K562 (cell line): ENCODE measurements at regions not wholly inside any gene's neighbourhood (a gene's known extent, or its start where the extent isn't known, plus 50 kb on each side); places are given as distances from the start of the nearest gene placed in this dataset.
A peak's percentile ranks its signal among the peaks of the same experiment; 100 is the strongest.

ENCODE experiments used
- ATAC-seq: fragments of 200-7000 bp; cut with Tn5 transposase; 3 replicates; pipeline ENCODE4 v1.9.1; 2020; ENCODE audit warnings: moderate library complexity
- BruUV-seq: library from RNA; stranded (reverse); fragments of 400-500 nt; replicated peaks from 2 replicates; lab custom pipeline; 2021; lab: Mats Ljungman, UMichigan
- CTCF ChIA-PET: fragments of 300-600 bp; formaldehyde crosslinking; extraction: SDS; loops from one replicate; lab custom pipeline; 2021; ENCODE audit warnings: low intra/inter-chr PET ratio; lab: Yijun Ruan, JAX
- POLR2A ChIA-PET: fragments of 300-600, 350-650 bp; sonication (Branson Sonifier 250); formaldehyde crosslinking; extraction: SDS; loops from one replicate; lab custom pipeline; 2021; ENCODE audit warnings: antibody characterized with exemption, inconsistent platforms; lab: Yijun Ruan, JAX
- DNase-seq, 4 experiments: peaks; one replicate each; pipeline versions ENCODE4 v3.0.0 to v3.0.0-alpha.2; 2011 to 2018; ENCODE audit warnings: low spot score in 3 of 4, mixed read lengths in 3 of 4; ENCODE audit errors: extremely low read depth in 1 of 4
- FAIRE-seq: peaks from 2 replicates; lab custom pipeline; 2011; peaks lifted over from hg19 to GRCh38; lab: Jason Lieb, UNC
- H2AFZ ChIP-seq: 2 replicates; pipeline ENCODE4 v1.6.0; 2011; ENCODE audit warnings: low read depth, low read length, control low read depth, inconsistent platforms
- H3K27ac ChIP-seq: fragments of 200-600 bp; 3 replicates; pipeline ENCODE4 v1.8.0; 2011; ENCODE audit warnings: low read depth, mild to moderate bottlenecking, control low read depth, inconsistent platforms, low read length, moderate library complexity, mixed read lengths; ENCODE audit errors: extremely low read depth
- H3K27me3 ChIP-seq, 2 experiments: fragments of 300-600 bp in 1 of 2; 2 replicates in 1 of 2; 3 replicates in 1 of 2; pipeline versions ENCODE4 v1.6.0 to v1.8.0; 2011; ENCODE audit warnings: inconsistent platforms in 2 of 2, low read length in 2 of 2, mild to moderate bottlenecking in 1 of 2, mixed read lengths in 1 of 2, moderate library complexity in 1 of 2; ENCODE audit not compliant: control insufficient read depth in 2 of 2, insufficient read depth in 2 of 2
- H3K36me3 ChIP-seq: fragments of 300-600 bp; 3 replicates; pipeline ENCODE4 v1.8.0; 2011; ENCODE audit warnings: mild to moderate bottlenecking, low read length, inconsistent platforms; ENCODE audit not compliant: control insufficient read depth, insufficient read depth
- H3K4me1 ChIP-seq, 2 experiments: fragments of 200-600 bp in 1 of 2; replicated peaks in 1 of 2; 2 replicates in 1 of 2; 3 replicates in 1 of 2; pipeline versions ENCODE4 v1.5.1 to v1.8.0; 2011; ENCODE audit warnings: inconsistent platforms in 2 of 2, low read length in 2 of 2, mild to moderate bottlenecking in 1 of 2, mixed read lengths in 1 of 2, moderate library complexity in 1 of 2; ENCODE audit not compliant: control insufficient read depth in 2 of 2, insufficient read depth in 2 of 2
- H3K4me2 ChIP-seq: 2 replicates; pipeline ENCODE4 v1.6.1; 2011; ENCODE audit warnings: low read length, control low read depth, inconsistent platforms, mixed read lengths; ENCODE audit not compliant: insufficient read depth
- H3K4me3 ChIP-seq: fragments of 200-600 bp; sonication (generic), shearing (Covaris generic); 2 replicates; pipeline ENCODE4 v1.5.1; 2016; ENCODE audit warnings: control low read depth, inconsistent platforms
- H3K79me2 ChIP-seq: fragments of 200-600 bp; 3 replicates; pipeline ENCODE4 v1.8.0; 2011; ENCODE audit warnings: low read length, inconsistent platforms; ENCODE audit not compliant: control insufficient read depth, insufficient read depth
- H3K9ac ChIP-seq, 2 experiments: 2 replicates each; pipeline versions ENCODE4 v1.6.0 to v1.6.1; 2011; ENCODE audit warnings: low read depth in 2 of 2, low read length in 2 of 2, control low read depth in 1 of 2, inconsistent platforms in 1 of 2, mild to moderate bottlenecking in 1 of 2, mixed read lengths in 1 of 2; ENCODE audit not compliant: insufficient read depth in 1 of 2
- H3K9me1 ChIP-seq: one replicate; pipeline ENCODE4 v1.6.0; 2011; ENCODE audit warnings: inconsistent platforms, mild to moderate bottlenecking, low read length, moderate library complexity; ENCODE audit not compliant: control insufficient read depth, insufficient read depth
- H3K9me3 ChIP-seq: replicated peaks from 2 replicates; pipeline ENCODE4 v1.5.1; 2011; ENCODE audit warnings: low read depth, low read length, inconsistent platforms; ENCODE audit not compliant: control insufficient read depth, insufficient read depth
- H4K20me1 ChIP-seq: replicated peaks from 2 replicates; pipeline ENCODE4 v1.6.1; 2011; ENCODE audit warnings: low read length, inconsistent platforms, mixed read lengths; ENCODE audit not compliant: control insufficient read depth, insufficient read depth
- CCNT2 ChIP-seq: IDR thresholded peaks from 2 replicates; pipeline ENCODE4 v1.6.1; 2011; ENCODE audit warnings: borderline replicate concordance, low read depth, mild to moderate bottlenecking, moderate library complexity, mixed read lengths, low read length; ENCODE audit not compliant: insufficient read length; ENCODE audit errors: extremely low read depth
- CEBPG ChIP-seq, 3 experiments: fragments of 200-800 bp in 1 of 3; sonication (Bioruptor generic) in 1 of 3; sonication (generic) in 1 of 3; formaldehyde crosslinking in 1 of 3; IDR thresholded peaks in 2 of 3; conservative IDR thresholded peaks in 1 of 3; 2 replicates each; pipeline versions ENCODE4 v1.6.1 to v1.8.0; 2016 to 2022; ENCODE audit warnings: missing compliant biosample characterization in 2 of 3, missing genetic modification characterization in 2 of 3, mild to moderate bottlenecking in 1 of 3, missing genetic modification reagents in 1 of 3
- CTCF ChIP-seq, 3 experiments: IDR thresholded peaks in 2 of 3; conservative IDR thresholded peaks in 1 of 3; 2 replicates each; pipeline ENCODE4 v1.5.1; 2011 to 2012; ENCODE audit warnings: low read length in 3 of 3, mild to moderate bottlenecking in 3 of 3, control low read depth in 2 of 3, improper control_type of control experiment in 1 of 3, inconsistent platforms in 1 of 3, low read depth in 1 of 3, mixed read lengths in 1 of 3, moderate library complexity in 1 of 3; ENCODE audit not compliant: insufficient read depth in 2 of 3
- MBD2 ChIP-seq: sonication (generic); IDR thresholded peaks from 2 replicates; pipeline ENCODE4 v1.6.1; 2016; ENCODE audit warnings: low read depth, borderline replicate concordance
- ZNF699 ChIP-seq: fragments of 250-450 bp; sonication (Bioruptor Pico); IDR thresholded peaks from 2 replicates; pipeline ENCODE4 v1.8.0; 2021; ENCODE audit warnings: mild to moderate bottlenecking, moderate library complexity; ENCODE audit not compliant: insufficient replicate concordance
- ZSCAN29 ChIP-seq: fragments of 450-650 bp; IDR thresholded peaks from 2 replicates; pipeline ENCODE4 v1.6.1; 2017
- ZSCAN32 ChIP-seq: fragments of 450-650 bp; formaldehyde crosslinking; IDR thresholded peaks from 2 replicates; pipeline ENCODE4 v1.4.0; 2020; ENCODE audit warnings: mild to moderate bottlenecking, moderate library complexity
- WGBS: fragments of 100-300 bp; shearing (Covaris generic); methylation state at CpG from one replicate; pipeline ENCODE4 v1.1.6; 2016; ENCODE audit warnings: low coverage, mixed read lengths; ENCODE audit not compliant: insufficient coverage; ENCODE audit errors: missing lambda C conversion rate; 5-methylcytosine and 5-hydroxymethylcytosine counted together
- in situ Hi-C: fragments of 300-500 bp; cut with MboI; formaldehyde crosslinking; loops from 4 replicates; pipeline ENCODE4 v1.15.0; 2018; ENCODE audit warnings: inconsistent platforms, mixed read lengths
- intact Hi-C: fragments of 100-400 bp; cut with micrococcal nuclease; formaldehyde crosslinking; loops from 2 replicates; pipeline ENCODE4 v1.14.2; 2022

- TF ChIP-seq CCNT2: no peak
- TF ChIP-seq ZSCAN32 (CRISPR knock-in tag): no peak
- no peak for TF ChIP-seq ZSCAN29
- no peak for TF ChIP-seq MBD2
- TF ChIP-seq ZNF699 (CRISPR knock-in tag): no peak
Measured at GRCh38 chr12:94793191-94793595, 142.8 kb upstream of the TMCC3 start (continued).

- H3K4me3 ChIP-seq: no peak overlapping the region
- CTCF ChIA-PET: no interaction called here
- H3K4me1 ChIP-seq: no peaks in the 10 kb centered on the region
- no peaks in the 10 kb centered on the region for H3K79me2 ChIP-seq
- H3K27ac ChIP-seq: no peak overlapping the region
- intact Hi-C loops: no loop called here
- FAIRE-seq (no peak), ATAC-seq (no peak), DNase-seq (no peak)
- peaks cover 5 to 20% of the 10 kb centered on the region in 2 experiments; a peak in 4 of 5 replicates for H3K27me3 ChIP-seq
- H3K36me3 ChIP-seq: no peaks in the 10 kb centered on the region
- H3K9me1 ChIP-seq: no peaks in the 10 kb centered on the region
- WGBS: 1% methylated on average over 6 of the region's 6 CpGs
- BruUV-seq: no TSS peak
- TF ChIP-seq CEBPG (CRISPR knock-in tag; IDR thresholded peaks at IDR 0.05) (no peak), CEBPG (tag; conservative IDR thresholded peaks at IDR 0.05 in 1 of 2, IDR thresholded peaks at IDR 0.05 in 1 of 2) (0 out of 4 replicates have a peak, but pooled peaks of 1 of the 2 experiments have one; percentile 15), CTCF (IDR thresholded peaks at IDR 0.05 in 2 of 3, conservative IDR thresholded peaks at IDR 0.05 in 1 of 3; ENCODE audit: insufficient read depth in 2 of 3, low read depth in 1 of 3, low read length in 3 of 3) (no peak)
- no peaks in the 10 kb centered on the region for H4K20me1 ChIP-seq
- H3K9ac ChIP-seq: no peak overlapping the region
- POLR2A ChIA-PET: no interaction called here
- H3K9me3 ChIP-seq: no peaks in the 10 kb centered on the region
- in situ Hi-C loops: no loop called here
- H2AFZ ChIP-seq: no peak overlapping the region
- H3K4me2 ChIP-seq: no peak overlapping the region
Measured at GRCh38 chr12:94792693-94793092, 142.3 kb upstream of the TMCC3 start.
